ENCODE measurements at regions not wholly inside any gene's neighbourhood (a gene's known extent, or its start where the extent isn't known, plus 50 kb on each side); places are given as distances from the start of the nearest gene placed in this dataset.

- Histone ChIP-seq H2BK120ac (ENCODE audit: low read depth, low read length) (no peak overlapping the region), H2BK12ac (ENCODE audit: low read length) (no peak overlapping the region), H3K18ac (ENCODE audit: low read length) (no peak overlapping the region), H2BK15ac (ENCODE audit: low read length) (no peak overlapping the region), H3K23ac (ENCODE audit: low read depth, low read length, poor library complexity) (no peak overlapping the region), H3K9me3 (replicated peaks in 1 of 2; ENCODE audit: control insufficient read depth in 2 of 2, insufficient read depth in 1 of 2, low read depth in 1 of 2, low read length in 2 of 2) (no peaks in the 10 kb centered on the region), H3K9ac (ENCODE audit: low read depth, low read length, poor library complexity) (no peak overlapping the region), H3K27ac (replicated peaks; ENCODE audit: low read length) (no peak overlapping the region), H2AK5ac (ENCODE audit: low read depth, low read length) (no peak overlapping the region), H3K4me2 (ENCODE audit: insufficient read depth, low read length, poor library complexity, severe bottlenecking) (no peak overlapping the region), H3K14ac (ENCODE audit: low read length) (no peak overlapping the region), H3K4me3 (ENCODE audit: low read length in 2 of 2) (no peak overlapping the region), H3K79me1 (ENCODE audit: low read depth, low read length) (no peaks in the 10 kb centered on the region), H2BK5ac (ENCODE audit: low read length) (no peak overlapping the region), H3K27me3 (ENCODE audit: control insufficient read depth in 3 of 3, insufficient read depth in 3 of 3, low read depth in 1 of 3, low read length in 3 of 3) (no peaks in the 10 kb centered on the region), H4K91ac (ENCODE audit: low read depth, low read length, poor library complexity) (no peak overlapping the region), H4K8ac (ENCODE audit: low read depth, low read length) (no peak overlapping the region), H3K4me1 (ENCODE audit: control insufficient read depth in 2 of 2, insufficient read depth in 1 of 2, low read depth in 1 of 2, low read length in 2 of 2) (no peaks in the 10 kb centered on the region), H2AFZ (ENCODE audit: low read length) (no peak overlapping the region), H3K36me3 (replicated peaks in 1 of 2; ENCODE audit: control insufficient read depth in 2 of 2, insufficient read depth in 2 of 2, low read length in 2 of 2) (no peaks in the 10 kb centered on the region), H3K4ac (ENCODE audit: low read length) (no peak overlapping the region)
- no peak for DNase-seq (ENCODE audit: low spot score)
- WGBS, 2 donors (ENCODE audit: extremely low coverage in 2 of 2, insufficient read length in 2 of 2, insufficient replicate concordance in 1 of 2): no CpG with 5 or more reads among the region's 1 CpG
Measured at GRCh38 chr1:115203287-115203686, 114.0 kb upstream of the TSPAN2 start.

GRCh38 chr1:115201598-115201997 is 112.3 kb upstream of the TSPAN2 start:
- Histone ChIP-seq H2BK120ac (ENCODE audit: low read depth, low read length) (no peak overlapping the region), H3K36me3 (replicated peaks in 1 of 2; ENCODE audit: control insufficient read depth in 2 of 2, insufficient read depth in 2 of 2, low read length in 2 of 2) (no peaks in the 10 kb centered on the region), H2BK12ac (ENCODE audit: low read length) (no peak overlapping the region), H2BK15ac (ENCODE audit: low read length) (no peak overlapping the region), H3K18ac (ENCODE audit: low read length) (no peak overlapping the region), H3K27ac (replicated peaks; ENCODE audit: low read length) (no peak overlapping the region), H3K4me2 (ENCODE audit: insufficient read depth, low read length, poor library complexity, severe bottlenecking) (no peak overlapping the region), H4K91ac (ENCODE audit: low read depth, low read length, poor library complexity) (no peak overlapping the region), H2BK5ac (ENCODE audit: low read length) (no peak overlapping the region), H2AK5ac (ENCODE audit: low read depth, low read length) (no peak overlapping the region), H3K23ac (ENCODE audit: low read depth, low read length, poor library complexity) (no peak overlapping the region), H3K9ac (ENCODE audit: low read depth, low read length, poor library complexity) (no peak overlapping the region), H3K9me3 (replicated peaks in 1 of 2; ENCODE audit: control insufficient read depth in 2 of 2, insufficient read depth in 1 of 2, low read depth in 1 of 2, low read length in 2 of 2) (no peaks in the 10 kb centered on the region), H3K4me1 (ENCODE audit: control insufficient read depth in 2 of 2, insufficient read depth in 1 of 2, low read depth in 1 of 2, low read length in 2 of 2) (no peaks in the 10 kb centered on the region), H3K4me3 (ENCODE audit: low read length in 2 of 2) (no peak overlapping the region), H3K14ac (ENCODE audit: low read length) (no peak overlapping the region), H3K4ac (ENCODE audit: low read length) (no peak overlapping the region), H3K27me3 (ENCODE audit: control insufficient read depth in 3 of 3, insufficient read depth in 3 of 3, low read depth in 1 of 3, low read length in 3 of 3) (no peaks in the 10 kb centered on the region), H3K79me1 (ENCODE audit: low read depth, low read length) (no peaks in the 10 kb centered on the region), H2AFZ (ENCODE audit: low read length) (no peak overlapping the region), H4K8ac (ENCODE audit: low read depth, low read length) (no peak overlapping the region)
- DNase-seq (ENCODE audit: low spot score): no peak
- WGBS, 2 donors (ENCODE audit: extremely low coverage in 2 of 2, insufficient read length in 2 of 2, insufficient replicate concordance in 1 of 2): no CpG with 5 or more reads among the region's 1 CpG

GRCh38 chr1:115199416-115200132 is 110.3 kb upstream of the TSPAN2 start:
- Histone ChIP-seq H2BK12ac (ENCODE audit: low read length) (no peak overlapping the region), H2AK5ac (ENCODE audit: low read depth, low read length) (no peak overlapping the region), H2AFZ (ENCODE audit: low read length) (no peak overlapping the region), H3K36me3 (replicated peaks in 1 of 2; ENCODE audit: control insufficient read depth in 2 of 2, insufficient read depth in 2 of 2, low read length in 2 of 2) (no peaks in the 10 kb centered on the region), H2BK120ac (ENCODE audit: low read depth, low read length) (no peak overlapping the region), H3K14ac (ENCODE audit: low read length) (no peak overlapping the region), H3K9me3 (replicated peaks in 1 of 2; ENCODE audit: control insufficient read depth in 2 of 2, insufficient read depth in 1 of 2, low read depth in 1 of 2, low read length in 2 of 2) (no peaks in the 10 kb centered on the region), H4K91ac (ENCODE audit: low read depth, low read length, poor library complexity) (no peak overlapping the region), H3K4me2 (ENCODE audit: insufficient read depth, low read length, poor library complexity, severe bottlenecking) (no peak overlapping the region), H3K23ac (ENCODE audit: low read depth, low read length, poor library complexity) (no peak overlapping the region), H3K4ac (ENCODE audit: low read length) (no peak overlapping the region), H3K4me3 (ENCODE audit: low read length in 2 of 2) (no peak overlapping the region), H3K4me1 (ENCODE audit: control insufficient read depth in 2 of 2, insufficient read depth in 1 of 2, low read depth in 1 of 2, low read length in 2 of 2) (no peaks in the 10 kb centered on the region), H2BK5ac (ENCODE audit: low read length) (no peak overlapping the region), H3K27me3 (ENCODE audit: control insufficient read depth in 3 of 3, insufficient read depth in 3 of 3, low read depth in 1 of 3, low read length in 3 of 3) (no peaks in the 10 kb centered on the region), H3K9ac (ENCODE audit: low read depth, low read length, poor library complexity) (no peak overlapping the region), H3K18ac (ENCODE audit: low read length) (no peak overlapping the region), H3K27ac (replicated peaks; ENCODE audit: low read length) (no peak overlapping the region), H2BK15ac (ENCODE audit: low read length) (no peak overlapping the region), H4K8ac (ENCODE audit: low read depth, low read length) (no peak overlapping the region), H3K79me1 (ENCODE audit: low read depth, low read length) (no peaks in the 10 kb centered on the region)
- no CpG with 5 or more reads among the region's 5 CpGs for WGBS, 2 donors (ENCODE audit: extremely low coverage in 2 of 2, insufficient read length in 2 of 2, insufficient replicate concordance in 1 of 2)
- DNase-seq (ENCODE audit: low spot score): no peak

- no peak overlapping the region for H3K4ac ChIP-seq (ENCODE audit: low read length)
- no peaks in the 10 kb centered on the region for H3K27me3 ChIP-seq (ENCODE audit: control insufficient read depth in 3 of 3, insufficient read depth in 3 of 3, low read depth in 1 of 3, low read length in 3 of 3)
- H3K36me3 ChIP-seq (replicated peaks in 1 of 2; ENCODE audit: control insufficient read depth in 2 of 2, insufficient read depth in 2 of 2, low read length in 2 of 2): no peaks in the 10 kb centered on the region
- no peak overlapping the region for H3K14ac ChIP-seq (ENCODE audit: low read length)
- H3K4me3 ChIP-seq (ENCODE audit: low read length in 2 of 2): no peak overlapping the region
- H3K4me1 ChIP-seq (ENCODE audit: control insufficient read depth in 2 of 2, insufficient read depth in 1 of 2, low read depth in 1 of 2, low read length in 2 of 2): peaks cover 0 to 2% of the 10 kb centered on the region in 2 donors
- H2BK120ac ChIP-seq (ENCODE audit: low read depth, low read length): no peak overlapping the region
- no peak overlapping the region for H3K9ac ChIP-seq (ENCODE audit: low read depth, low read length, poor library complexity)
- H3K4me2 ChIP-seq (ENCODE audit: insufficient read depth, low read length, poor library complexity, severe bottlenecking): no peak overlapping the region
- no CpG with 5 or more reads among the region's 4 CpGs for WGBS, 2 donors (ENCODE audit: extremely low coverage in 2 of 2, insufficient read length in 2 of 2, insufficient replicate concordance in 1 of 2)
- H2AFZ ChIP-seq (ENCODE audit: low read length): no peak overlapping the region
- H2BK12ac ChIP-seq (ENCODE audit: low read length): no peak overlapping the region
- no peak overlapping the region for H4K91ac ChIP-seq (ENCODE audit: low read depth, low read length, poor library complexity)
- H2BK15ac ChIP-seq (ENCODE audit: low read length): no peak overlapping the region
- H4K8ac ChIP-seq (ENCODE audit: low read depth, low read length): no peak overlapping the region
- no peak overlapping the region for H3K18ac ChIP-seq (ENCODE audit: low read length)
- H3K27ac ChIP-seq (replicated peaks; ENCODE audit: low read length): no peak overlapping the region
- H3K23ac ChIP-seq (ENCODE audit: low read depth, low read length, poor library complexity): no peak overlapping the region
- no peaks in the 10 kb centered on the region for H3K79me1 ChIP-seq (ENCODE audit: low read depth, low read length)
- no peak overlapping the region for H2AK5ac ChIP-seq (ENCODE audit: low read depth, low read length)
- DNase-seq (ENCODE audit: low spot score): no peak
- H2BK5ac ChIP-seq (ENCODE audit: low read length): no peak overlapping the region
- no peaks in the 10 kb centered on the region for H3K9me3 ChIP-seq (replicated peaks in 1 of 2; ENCODE audit: control insufficient read depth in 2 of 2, insufficient read depth in 1 of 2, low read depth in 1 of 2, low read length in 2 of 2)
Measured at GRCh38 chr1:115198938-115199337, 109.6 kb upstream of the TSPAN2 start.

Data from neuronal stem cell (in vitro differentiated cells).